Heart left ventricle (tissue), 13 donors: ENCODE measurements at regions not wholly inside any gene's neighbourhood (a gene's known extent, or its start where the extent isn't known, plus 50 kb on each side); places are given as distances from the start of the nearest gene placed in this dataset.

Source experiments
- CTCF ChIP-seq, 12 donors: fragments of 200-600 bp; sonication (generic) in 4 of 12; IDR thresholded peaks; one replicate each; pipeline versions ENCODE4 v1.5.0 to v1.8.0; 2018 to 2022; ENCODE audit warnings: antibody characterized with exemption in 12 of 12, mild to moderate bottlenecking in 5 of 12
- POLR2A ChIP-seq, 2 donors: fragments of 450-650 bp; IDR thresholded peaks; one replicate each; pipeline ENCODE4 v1.6.1; 2017; ENCODE audit warnings: antibody characterized with exemption in 2 of 2, mild to moderate bottlenecking in 2 of 2, moderate library complexity in 2 of 2
- donor health status: ischemic (EF 13 %, LVEDD 7.1; RV severe dilation, severe dysfunction).
- donor health status: DM: no; HTN: yes; CAD: no.
- donor health status: DM: no; HTN: no; CAD: no.
- donor health status: ischemic (EF 25% LVEDD 6.9; RV normal size, moderate dysfunction).
- donor health status: ischemic (EF 25% LVEDD 5.7; RV mildly dilated, moderate dysfunction).
- donor health status: ischemic (EF 35%, LVEDD 5.7; RV mildly dilated, moderate dysfunction).
- donor health status: nonischemic (EF 11% LVEDD 7.7; RV severe dilation, severe dysfunction).
- donor health status: DM: yes; HTN: yes; CAD: no.
- donor health status: PGD.
- donor health status: ischemic (EF 29% LVEDD 5.4; RV normal size, mild dysfunction).
- donor health status: nonischemic (EF 23%, LVEDD 6.1; RV moderate dilation, normal function).

- TF ChIP-seq CTCF (IDR thresholded peaks at IDR 0.05) = no peak
- no peak for TF ChIP-seq POLR2A (IDR thresholded peaks at IDR 0.05)
Observed at GRCh38 chr18:2313332-2313731, 258.0 kb downstream of the METTL4 start.
